ENCODE measurements at regions not wholly inside any gene's neighbourhood (a gene's known extent, or its start where the extent isn't known, plus 50 kb on each side); places are given as distances from the start of the nearest gene placed in this dataset.

DNA sequence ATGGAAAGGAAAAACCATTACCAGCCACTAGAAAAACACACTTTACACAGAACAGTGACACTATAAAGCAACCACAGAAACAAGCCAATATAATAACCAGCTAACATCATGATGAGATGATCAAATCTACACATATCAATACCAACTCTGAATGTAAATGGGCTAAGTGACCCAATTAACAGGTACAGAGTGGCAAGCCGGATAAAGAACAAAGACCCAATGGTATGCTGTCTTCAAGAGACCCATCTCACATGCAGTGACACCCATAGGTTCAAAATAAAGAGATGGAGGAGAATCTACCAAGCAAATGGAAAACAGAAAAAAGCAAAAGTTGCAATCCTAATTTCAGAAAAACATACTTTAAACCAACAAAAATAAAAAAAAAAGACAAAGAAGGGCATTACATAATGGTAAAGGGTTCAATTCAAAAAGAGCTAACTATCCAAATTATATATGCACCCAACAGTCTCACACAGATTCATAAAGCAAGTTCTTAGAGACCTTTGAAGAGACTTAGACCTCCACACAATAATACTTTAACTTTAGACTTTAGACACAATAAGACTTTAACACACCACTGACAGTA, 160.3 kb upstream of the TMEM45B start:
- no peak overlapping the region for H3K27ac ChIP-seq
- no peak overlapping the region for H3K4me3 ChIP-seq (ENCODE audit: low read depth, low read length)
- TF ChIP-seq CTCF (IDR thresholded peaks at IDR 0.05; ENCODE audit: low read depth, low read length) = no peak
- no peak for DNase-seq
- peaks cover 59% of the 10 kb centered on the region for H3K27me3 ChIP-seq (ENCODE audit: insufficient read depth, low read depth, severe bottlenecking)
- H3K9me3 ChIP-seq (ENCODE audit: severe bottlenecking) = peaks cover 6% of the 10 kb centered on the region
- no peaks in the 10 kb centered on the region for H3K36me3 ChIP-seq

DNA sequence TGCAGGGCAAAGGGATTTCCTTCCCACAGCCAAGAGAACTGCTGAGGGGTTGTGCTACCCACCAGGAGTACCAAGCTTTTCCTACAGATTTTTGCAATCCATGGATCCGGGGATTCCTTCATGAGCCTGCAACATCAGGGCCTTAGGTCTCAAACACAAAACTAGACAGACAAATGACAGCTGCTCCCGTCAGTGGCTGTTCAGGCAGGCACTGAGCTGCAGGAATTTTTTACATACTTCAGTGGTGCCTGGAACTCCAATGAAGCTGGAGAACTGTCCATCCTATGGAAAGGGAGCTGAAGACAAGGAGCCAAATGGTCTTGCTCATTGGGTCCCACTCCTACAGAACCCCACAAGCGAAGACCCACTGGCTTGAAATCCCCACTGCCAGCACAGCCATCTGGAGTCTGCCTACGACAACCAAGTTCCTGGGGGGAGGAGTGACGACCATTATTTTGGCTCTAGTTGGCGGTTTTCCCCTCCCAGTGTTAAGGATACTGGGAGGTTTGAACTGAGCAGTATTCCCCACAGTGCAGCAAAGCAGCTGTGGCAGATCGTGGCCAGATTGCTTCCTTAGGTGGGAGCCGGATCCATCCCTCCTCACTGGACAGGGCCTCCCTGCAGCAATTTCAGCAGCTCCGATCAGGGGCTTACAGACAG, 157.7 kb upstream of the TMEM45B start:
- no peak for DNase-seq
- Histone ChIP-seq H3K27me3 (ENCODE audit: insufficient read depth, low read depth, severe bottlenecking) (peaks cover 59% of the 10 kb centered on the region), H3K27ac (no peak overlapping the region), H3K36me3 (no peaks in the 10 kb centered on the region), H3K9me3 (ENCODE audit: severe bottlenecking) (peaks cover 7% of the 10 kb centered on the region), H3K4me3 (ENCODE audit: low read depth, low read length) (no peak overlapping the region)
- TF ChIP-seq CTCF (IDR thresholded peaks at IDR 0.05; ENCODE audit: low read depth, low read length) = no peak

DNA sequence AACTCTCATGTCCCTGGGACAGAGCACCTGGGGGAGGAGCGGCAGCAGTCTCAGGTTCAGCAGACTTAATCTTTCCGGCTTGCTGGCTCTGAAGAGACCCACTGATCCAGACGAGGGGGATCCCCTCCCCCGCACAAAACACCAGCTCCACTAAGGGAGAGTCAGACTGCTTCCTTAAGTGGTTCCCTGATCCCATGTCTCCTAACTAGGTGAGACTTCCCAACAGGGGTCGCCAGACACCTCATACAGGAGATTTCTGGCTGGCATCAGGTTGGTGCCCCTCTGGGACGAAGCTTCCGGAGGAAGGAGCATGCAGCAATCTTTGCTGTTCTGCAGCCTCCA, 157.2 kb upstream of the TMEM45B start:
- 0 out of 2 replicates have a peak, but pooled peaks have one; percentile 2 for TF ChIP-seq CTCF (IDR thresholded peaks at IDR 0.05; ENCODE audit: low read depth, low read length)
- H3K36me3 ChIP-seq = no peaks in the 10 kb centered on the region
- no peak overlapping the region for H3K4me3 ChIP-seq (ENCODE audit: low read depth, low read length)
- H3K27ac ChIP-seq = no peak overlapping the region
- peak; percentile 22 for DNase-seq
- peaks cover 7% of the 10 kb centered on the region for H3K9me3 ChIP-seq (ENCODE audit: severe bottlenecking)
- H3K27me3 ChIP-seq (ENCODE audit: insufficient read depth, low read depth, severe bottlenecking) = peaks cover 64% of the 10 kb centered on the region

DNA sequence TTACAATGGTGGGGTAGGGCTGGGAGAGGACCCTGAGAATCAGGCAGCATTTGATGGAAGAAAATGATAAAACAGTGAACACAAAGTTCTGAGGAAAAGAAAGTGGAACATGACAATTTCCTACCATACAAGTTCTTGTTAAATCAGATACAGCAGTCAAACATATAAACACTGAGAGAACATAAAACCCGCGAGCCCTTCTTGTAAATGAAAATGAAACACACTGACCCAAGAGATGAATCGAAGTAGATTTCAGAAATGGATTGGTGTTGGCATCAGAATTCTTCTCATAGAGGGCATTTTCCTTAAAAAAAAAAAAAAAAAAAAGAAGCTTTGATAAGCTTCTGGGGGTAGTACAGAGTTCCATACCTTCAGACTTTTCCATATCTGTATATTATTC, 134.7 kb upstream of the TMEM45B start:
- Histone ChIP-seq H3K27ac (no peak overlapping the region), H3K9me3 (ENCODE audit: severe bottlenecking) (no peaks in the 10 kb centered on the region), H3K4me3 (ENCODE audit: low read depth, low read length) (no peak overlapping the region), H3K27me3 (ENCODE audit: insufficient read depth, low read depth, severe bottlenecking) (peaks cover 55% of the 10 kb centered on the region), H3K36me3 (no peaks in the 10 kb centered on the region)
- no peak for TF ChIP-seq CTCF (IDR thresholded peaks at IDR 0.05; ENCODE audit: low read depth, low read length)
- DNase-seq = no peak

- Histone ChIP-seq H3K27me3 (ENCODE audit: insufficient read depth, low read depth, severe bottlenecking) (peaks cover 49% of the 10 kb centered on the region), H3K9me3 (ENCODE audit: severe bottlenecking) (no peaks in the 10 kb centered on the region), H3K27ac (no peak overlapping the region), H3K36me3 (no peaks in the 10 kb centered on the region), H3K4me3 (ENCODE audit: low read depth, low read length) (no peak overlapping the region)
- no peak for DNase-seq
- TF ChIP-seq CTCF (IDR thresholded peaks at IDR 0.05; ENCODE audit: low read depth, low read length) = no peak
These were observed 134.1 kb upstream of the TMEM45B start for GRCh38 chr11:129681344-129682114.
